HG03045 (cell line): ENCODE measurements at regions not wholly inside any gene's neighbourhood (a gene's known extent, or its start where the extent isn't known, plus 50 kb on each side); places are given as distances from the start of the nearest gene placed in this dataset.
"Not testable (repeated sequence)": the region's sequence is repeated elsewhere in the genome, so short reads cannot be mapped to it uniquely, and the experiment has no call there.

Experiments used
- ATAC-seq: cut with Tn5 transposase; IDR thresholded peaks from one replicate; pipeline ENCODE4 v1.9.1; 2021; ENCODE audit warnings: mild to moderate bottlenecking, moderate library complexity; ENCODE audit not compliant: unreplicated experiment

DNA sequence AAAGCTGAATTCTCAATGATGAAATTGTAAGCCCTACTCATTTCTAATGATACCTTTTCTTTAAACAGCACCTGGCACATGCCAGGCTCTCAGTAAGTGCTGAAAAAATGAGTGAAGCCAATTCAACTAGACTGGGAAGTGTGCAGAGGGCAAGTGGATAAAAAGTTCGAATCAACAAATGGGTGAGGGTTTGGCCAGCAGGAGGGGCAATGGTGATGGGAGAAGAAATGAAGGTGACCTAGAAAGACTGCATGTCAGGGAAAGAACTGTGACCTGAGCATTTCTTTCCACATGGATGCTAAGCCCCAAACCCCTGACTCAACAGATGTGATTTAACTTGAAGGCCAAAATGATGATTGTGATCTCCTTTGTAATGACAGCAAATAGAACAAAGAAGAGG lies 54.6 kb downstream of the DKK1 start:
- ATAC-seq: no peak

GRCh38 chr10:52374207-52374606 lies 60.1 kb downstream of the DKK1 start:
- not testable (repeated sequence) for ATAC-seq

DNA sequence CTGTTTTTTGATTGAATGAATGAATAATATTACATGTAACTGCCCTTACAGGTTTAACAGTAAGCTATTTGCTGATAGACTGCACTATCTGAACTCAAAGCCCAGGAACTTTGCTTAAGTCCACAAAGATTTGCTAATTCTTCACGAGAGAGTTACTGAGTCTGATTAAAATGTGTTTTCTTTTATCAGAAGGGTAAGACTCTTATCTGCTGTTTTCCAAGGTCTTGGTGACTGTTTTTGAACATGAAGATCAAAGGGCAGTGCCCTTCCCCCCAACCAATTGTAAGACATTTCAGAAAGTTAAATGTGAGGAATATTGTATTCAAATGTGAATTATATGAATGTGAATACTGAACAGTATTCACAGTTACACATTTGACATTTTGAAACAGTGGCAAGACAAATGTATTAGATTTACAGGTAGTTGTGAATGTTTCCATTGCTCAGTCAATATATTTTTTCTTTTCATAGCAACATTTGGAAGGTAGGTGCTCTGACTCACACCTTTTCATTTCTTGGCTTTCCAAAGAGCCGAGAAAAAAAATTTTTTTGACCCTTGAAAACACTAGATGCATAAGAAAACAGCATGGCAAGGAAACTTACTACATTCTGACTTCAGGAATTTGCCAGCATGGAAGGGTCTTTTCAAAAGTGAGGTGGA lies 62.7 kb downstream of the DKK1 start:
- no peak for ATAC-seq

DNA sequence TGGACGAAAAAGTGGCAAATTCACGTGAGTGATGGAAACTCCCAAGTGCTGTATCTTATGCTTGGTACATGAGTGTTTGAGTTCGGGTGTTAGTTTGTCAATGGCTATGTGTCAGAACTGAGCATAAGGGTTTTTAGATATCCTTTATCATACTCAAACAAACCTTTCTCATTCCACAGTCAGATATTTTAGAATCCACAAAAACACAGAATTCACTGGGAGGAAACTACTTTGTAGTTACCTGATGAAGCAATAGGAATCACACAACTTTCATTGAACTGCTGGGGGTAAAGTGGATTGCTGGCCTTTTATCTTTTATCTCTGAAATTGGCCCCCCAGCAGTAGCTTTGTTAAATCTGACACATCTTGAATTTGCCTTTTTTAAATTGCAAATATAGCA lies 64.0 kb downstream of the DKK1 start:
- ATAC-seq: no peak

- ATAC-seq: no peak
Measured at GRCh38 chr10:52379287-52379686, 65.2 kb downstream of the DKK1 start.

GRCh38 chr10:52383088-52383487 lies 69.0 kb downstream of the DKK1 start:
- ATAC-seq: no peak

DNA sequence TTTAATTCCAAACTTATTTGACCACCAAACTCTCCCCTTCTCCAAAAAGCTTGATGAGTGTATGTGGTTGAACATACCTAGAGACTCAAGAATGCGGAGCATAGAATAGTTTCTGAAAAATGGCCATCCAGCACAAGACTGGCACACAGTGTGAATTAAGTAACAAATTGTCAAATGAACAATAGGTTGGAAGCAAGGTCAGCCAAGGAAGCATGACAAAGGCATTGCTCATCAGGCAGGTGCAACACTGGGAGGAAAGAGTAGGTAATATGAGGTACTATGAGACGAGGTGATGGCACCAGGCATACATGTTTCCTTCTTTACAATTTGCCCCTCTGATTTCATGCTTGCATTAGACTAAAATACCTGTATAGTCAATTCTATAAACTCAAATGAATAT lies 73.7 kb downstream of the DKK1 start:
- ATAC-seq: no peak

DNA sequence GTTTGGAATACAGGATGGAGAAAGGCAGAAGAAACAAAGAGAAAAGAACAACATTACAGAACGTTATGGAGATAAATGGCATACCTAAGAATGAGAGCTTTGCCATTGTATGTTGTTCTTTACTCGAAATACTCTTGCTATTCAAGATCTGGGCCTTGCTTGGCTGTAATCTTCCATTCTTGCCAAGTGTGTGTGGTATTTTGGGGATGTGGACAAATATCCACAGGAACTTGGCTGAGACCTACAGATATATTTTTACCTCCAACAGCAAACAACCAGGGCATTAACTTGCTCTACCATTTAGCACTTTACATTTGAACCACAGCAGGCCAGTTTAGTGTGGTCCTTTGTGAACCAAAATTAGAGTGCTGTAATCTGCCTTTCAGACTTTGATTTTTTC lies 76.3 kb downstream of the DKK1 start:
- ATAC-seq: no peak

GRCh38 chr10:52391927-52392602 lies 78.0 kb downstream of the DKK1 start:
- ATAC-seq: no peak

GRCh38 chr10:52394246-52394645 lies 80.2 kb downstream of the DKK1 start:
- ATAC-seq: no peak

GRCh38 chr10:52400562-52400961 lies 86.5 kb downstream of the DKK1 start:
- no peak for ATAC-seq

- not testable (repeated sequence) for ATAC-seq
Measured at GRCh38 chr10:52403801-52404200, 89.7 kb downstream of the DKK1 start.

DNA sequence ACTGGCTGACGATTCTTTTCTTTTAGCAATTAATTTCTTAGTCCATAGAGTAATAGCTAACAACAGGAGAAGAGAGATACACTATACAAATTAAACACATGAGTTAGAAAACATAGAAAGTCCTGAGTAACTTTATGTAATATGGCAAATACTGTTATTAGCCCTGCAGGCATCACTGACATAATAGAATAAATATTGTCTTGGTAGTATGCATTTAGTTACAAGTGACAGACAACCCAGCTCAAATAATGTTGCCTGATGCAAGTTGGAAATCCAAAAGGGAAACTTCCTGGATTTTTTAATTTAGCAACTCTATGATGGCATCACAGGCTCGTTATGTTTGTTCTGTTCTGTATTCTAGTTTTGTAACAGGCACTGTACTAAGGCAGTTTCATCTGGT lies 95.1 kb downstream of the DKK1 start:
- ATAC-seq: no peak

GRCh38 chr10:52409928-52410327 lies 95.8 kb downstream of the DKK1 start:
- no peak for ATAC-seq

GRCh38 chr10:52410916-52411315 lies 96.8 kb downstream of the DKK1 start:
- no peak for ATAC-seq

GRCh38 chr10:52419281-52419680 lies 105.2 kb downstream of the DKK1 start:
- ATAC-seq: no peak

DNA sequence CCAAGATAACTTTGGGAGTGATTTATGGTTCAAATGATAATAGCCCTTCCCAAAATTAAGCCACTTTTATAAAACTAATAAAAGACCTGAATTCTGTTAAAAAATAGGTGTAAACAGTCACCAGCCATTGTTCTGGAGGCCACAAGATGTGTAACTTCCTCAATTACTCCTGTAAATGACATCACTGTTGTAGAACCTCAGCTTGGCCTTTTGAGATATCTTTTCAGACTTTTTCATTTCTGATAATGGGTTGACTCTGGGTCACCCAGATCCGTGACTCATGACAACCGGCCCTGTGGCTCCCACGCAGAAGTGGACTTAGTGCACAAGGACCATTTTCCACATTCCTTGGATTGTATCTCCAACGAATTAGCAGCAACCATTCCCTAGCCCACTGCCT lies 106.6 kb downstream of the DKK1 start:
- no peak for ATAC-seq

DNA sequence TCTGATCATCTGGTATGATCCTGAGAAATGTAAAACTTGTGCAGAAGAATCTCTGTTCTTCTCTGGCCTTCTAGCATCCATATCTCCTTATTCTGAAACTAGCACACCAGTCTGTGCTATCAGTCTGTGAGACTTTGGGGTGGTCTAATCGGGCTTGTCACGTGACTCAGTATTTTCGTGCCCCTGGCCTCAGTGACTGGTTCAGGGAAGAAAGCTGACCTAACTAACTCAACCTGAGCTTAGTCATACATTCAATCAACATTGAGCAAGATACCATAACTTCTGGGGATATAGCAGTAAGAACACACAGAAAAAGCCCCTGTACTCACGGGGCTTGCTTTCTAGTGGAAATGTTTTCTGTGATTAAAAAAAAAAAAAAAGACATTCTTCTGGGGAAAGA lies 109.3 kb downstream of the DKK1 start:
- ATAC-seq: no peak

DNA sequence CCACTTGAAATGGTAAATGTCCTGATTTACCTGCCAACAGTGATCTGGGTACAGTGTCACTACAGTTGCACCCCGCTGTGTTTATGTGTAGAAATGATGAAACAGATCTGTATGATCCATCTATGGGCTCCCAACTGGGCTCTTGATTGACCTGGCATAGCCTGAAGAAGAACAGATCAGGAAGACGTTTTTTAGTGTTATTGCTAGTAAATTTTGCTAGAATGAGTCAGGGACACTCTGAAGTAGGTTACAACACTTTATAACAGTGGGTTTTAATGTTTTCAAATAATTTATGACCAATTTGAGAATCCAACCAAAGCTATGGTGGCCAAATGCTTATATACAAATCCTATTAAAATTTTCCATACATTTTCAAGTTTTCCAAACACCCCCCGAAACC lies 110.3 kb downstream of the DKK1 start:
- no peak for ATAC-seq

- no peak for ATAC-seq
Measured at GRCh38 chr10:52434734-52435133, 120.7 kb downstream of the DKK1 start.

GRCh38 chr10:52436664-52437063 lies 122.6 kb downstream of the DKK1 start:
- no peak for ATAC-seq

GRCh38 chr10:52437205-52437646 lies 123.1 kb downstream of the DKK1 start:
- no peak for ATAC-seq

- no peak for ATAC-seq
Measured at GRCh38 chr10:52438119-52438518, 124.0 kb downstream of the DKK1 start.
